Parathyroid adenoma (tissue), 2 donors: ENCODE measurements at regions not wholly inside any gene's neighbourhood (a gene's known extent, or its start where the extent isn't known, plus 50 kb on each side); places are given as distances from the start of the nearest gene placed in this dataset.
"Not testable (repeated sequence)": the region's sequence is repeated elsewhere in the genome, so short reads cannot be mapped to it uniquely, and the experiment has no call there.

ENCODE experiments used
- H2AFZ ChIP-seq: fragments of 300-600 bp; sonication (generic); one replicate; pipeline ENCODE4 v1.7.0; 2017; ENCODE audit warnings: antibody characterized with exemption, mild to moderate bottlenecking
- H3K27ac ChIP-seq: fragments of 300-600 bp; sonication (generic); one replicate; pipeline ENCODE4 v1.7.0; 2017
- H3K27me3 ChIP-seq: fragments of 300-600 bp; sonication (generic); one replicate; pipeline ENCODE4 v1.7.0; 2017; ENCODE audit warnings: low read length; ENCODE audit not compliant: control insufficient read depth, insufficient read depth
- H3K36me3 ChIP-seq: fragments of 300-600 bp; sonication (generic); one replicate; pipeline ENCODE4 v1.7.0; 2017; ENCODE audit warnings: low read length; ENCODE audit not compliant: control insufficient read depth, insufficient read depth
- H3K4me1 ChIP-seq: fragments of 300-600 bp; sonication (generic); one replicate; pipeline ENCODE4 v1.7.0; 2017; ENCODE audit warnings: control low read depth
- H3K4me2 ChIP-seq: fragments of 300-600 bp; sonication (generic); one replicate; pipeline ENCODE4 v1.7.0; 2017; ENCODE audit warnings: low read length
- H3K4me3 ChIP-seq: fragments of 300-600 bp; sonication (generic); one replicate; pipeline ENCODE4 v1.7.0; 2017; ENCODE audit warnings: low read depth, low read length
- H3K79me2 ChIP-seq: fragments of 300-600 bp; sonication (generic); one replicate; pipeline ENCODE4 v1.7.0; 2017; ENCODE audit warnings: control low read depth
- H3K9ac ChIP-seq: fragments of 300-600 bp; sonication (generic); one replicate; pipeline ENCODE4 v1.7.0; 2017; ENCODE audit warnings: mild to moderate bottlenecking
- H3K9me3 ChIP-seq: fragments of 300-600 bp; sonication (generic); one replicate; pipeline ENCODE4 v1.7.0; 2017; ENCODE audit warnings: low read length; ENCODE audit not compliant: control insufficient read depth
- CTCF ChIP-seq: fragments of 300-600 bp; sonication (generic); IDR thresholded peaks from one replicate; pipeline ENCODE4 v1.7.0; 2017; ENCODE audit warnings: antibody characterized with exemption, mild to moderate bottlenecking
- donor health status: primary hyperparathyroidism.

- Histone ChIP-seq H3K9me3 (no peaks in the 10 kb centered on the region), H3K4me3 (no peak overlapping the region), H3K4me1 (no peaks in the 10 kb centered on the region), H2AFZ (no peak overlapping the region), H3K36me3 (no peaks in the 10 kb centered on the region), H3K27ac (no peak overlapping the region), H3K4me2 (peak overlapping the region; percentile 19), H3K9ac (no peak overlapping the region), H3K27me3 (no peaks in the 10 kb centered on the region), H3K79me2 (no peaks in the 10 kb centered on the region)
- TF ChIP-seq CTCF: no peak
These were observed 184.3 kb upstream of the HMCN1 start for GRCh38 chr1:185549906-185550305.

- Histone ChIP-seq H3K4me1 (no peaks in the 10 kb centered on the region), H3K27ac (no peak overlapping the region), H3K9ac (no peak overlapping the region), H3K36me3 (no peaks in the 10 kb centered on the region), H3K79me2 (no peaks in the 10 kb centered on the region), H3K27me3 (no peaks in the 10 kb centered on the region), H3K9me3 (no peaks in the 10 kb centered on the region), H2AFZ (no peak overlapping the region), H3K4me2 (no peak overlapping the region), H3K4me3 (no peak overlapping the region)
- TF ChIP-seq CTCF: no peak
These were observed 188.2 kb upstream of the HMCN1 start for GRCh38 chr1:185546029-185546428.

- Histone ChIP-seq H3K4me1 (no peaks in the 10 kb centered on the region), H3K79me2 (no peaks in the 10 kb centered on the region), H3K9ac (no peak overlapping the region), H3K36me3 (no peaks in the 10 kb centered on the region), H3K27me3 (no peaks in the 10 kb centered on the region), H3K4me2 (no peak overlapping the region), H3K9me3 (no peaks in the 10 kb centered on the region), H2AFZ (no peak overlapping the region), H3K27ac (no peak overlapping the region), H3K4me3 (no peak overlapping the region)
- no peak for TF ChIP-seq CTCF
These were observed 192.3 kb upstream of the HMCN1 start for GRCh38 chr1:185541871-185542301.

- no peaks in the 10 kb centered on the region for H3K27me3 ChIP-seq
- H3K27ac ChIP-seq: no peak overlapping the region
- no peaks in the 10 kb centered on the region for H3K36me3 ChIP-seq
- no peaks in the 10 kb centered on the region for H3K9me3 ChIP-seq
- no peaks in the 10 kb centered on the region for H3K4me1 ChIP-seq
- H3K4me3 ChIP-seq: no peak overlapping the region
- H3K79me2 ChIP-seq: no peaks in the 10 kb centered on the region
- H3K4me2 ChIP-seq: no peak overlapping the region
- no peak overlapping the region for H2AFZ ChIP-seq
- TF ChIP-seq CTCF: no peak
- no peak overlapping the region for H3K9ac ChIP-seq
These were observed 193.9 kb upstream of the HMCN1 start for GRCh38 chr1:185540295-185540694.

- Histone ChIP-seq H3K36me3 (no peaks in the 10 kb centered on the region), H3K27me3 (no peaks in the 10 kb centered on the region), H2AFZ (no peak overlapping the region), H3K27ac (no peak overlapping the region), H3K9ac (no peak overlapping the region), H3K4me2 (no peak overlapping the region), H3K4me3 (no peak overlapping the region), H3K79me2 (no peaks in the 10 kb centered on the region), H3K4me1 (no peaks in the 10 kb centered on the region), H3K9me3 (no peaks in the 10 kb centered on the region)
- no peak for TF ChIP-seq CTCF
These were observed 194.8 kb upstream of the HMCN1 start for GRCh38 chr1:185539277-185539943.

GRCh38 chr1:185538309-185538898 lies 195.8 kb upstream of the HMCN1 start:
- H3K9ac ChIP-seq, H3K27ac ChIP-seq: not testable (repeated sequence)

More at GRCh38 chr1:185538309-185538898, 195.8 kb upstream of the HMCN1 start:
- H3K9me3 ChIP-seq, H3K27me3 ChIP-seq, H3K79me2 ChIP-seq, H3K4me2 ChIP-seq, H3K4me3 ChIP-seq, H3K4me1 ChIP-seq, H2AFZ ChIP-seq, H3K36me3 ChIP-seq: not testable (repeated sequence)
